Fibroblast of pulmonary artery (primary cell): ENCODE measurements at regions not wholly inside any gene's neighbourhood (a gene's known extent, or its start where the extent isn't known, plus 50 kb on each side); places are given as distances from the start of the nearest gene placed in this dataset.

Source experiments
- DNase-seq: peaks from one replicate; pipeline ENCODE4 v3.0.0-alpha.2; 2010; ENCODE audit warnings: low read depth
- H3K4me3 ChIP-seq: replicated peaks from 2 replicates; pipeline ENCODE4 v1.5.1; 2011; ENCODE audit warnings: low read depth, mild to moderate bottlenecking, control low read depth, low read length, moderate library complexity
- CTCF ChIP-seq: IDR thresholded peaks from 2 replicates; pipeline ENCODE4 v1.5.1; 2011; ENCODE audit warnings: mild to moderate bottlenecking, control low read depth, low read length, inconsistent platforms; ENCODE audit errors: missing control alignments

GRCh38 chr18:73973972-73974371, 173.7 kb downstream of the FBXO15 start:
- H3K4me3 ChIP-seq: no peak overlapping the region
- no peak for TF ChIP-seq CTCF

GRCh38 chr18:73966954-73967353, 180.7 kb downstream of the FBXO15 start:
- H3K4me3 ChIP-seq: no peak overlapping the region
- no peak for DNase-seq
- TF ChIP-seq CTCF: no peak

More at GRCh38 chr18:73973972-73974371, 173.7 kb downstream of the FBXO15 start:
- DNase-seq: no peak

GRCh38 chr18:73962256-73962655, 185.4 kb downstream of the FBXO15 start:
- TF ChIP-seq CTCF: no peak
- DNase-seq: no peak
- H3K4me3 ChIP-seq: no peak overlapping the region

GRCh38 chr18:73961804-73962203, 185.8 kb downstream of the FBXO15 start:
- H3K4me3 ChIP-seq: no peak overlapping the region
- TF ChIP-seq CTCF: no peak
- no peak for DNase-seq

- TF ChIP-seq CTCF: no peak
- no peak overlapping the region for H3K4me3 ChIP-seq
- no peak for DNase-seq
Observed at GRCh38 chr18:73959352-73959751, 188.3 kb downstream of the FBXO15 start.

- no peak overlapping the region for H3K4me3 ChIP-seq
- no peak for DNase-seq
- no peak for TF ChIP-seq CTCF
Observed at GRCh38 chr18:73954268-73954667, 193.4 kb downstream of the FBXO15 start.

GRCh38 chr18:73952296-73952946, 195.2 kb downstream of the FBXO15 start:
- no peak overlapping the region for H3K4me3 ChIP-seq
- no peak for DNase-seq
- no peak for TF ChIP-seq CTCF
